CD4-positive, alpha-beta memory T cell (primary cell): ENCODE measurements at regions not wholly inside any gene's neighbourhood (a gene's known extent, or its start where the extent isn't known, plus 50 kb on each side); places are given as distances from the start of the nearest gene placed in this dataset.

Experiments
- CTCF ChIA-PET: fragments of 350-600 bp; sonication (Branson Sonifier 250); formaldehyde crosslinking; loops from one replicate; lab custom pipeline; 2021; ENCODE audit warnings: inconsistent platforms; ENCODE audit not compliant: partially characterized antibody; lab: Charles Lee
- POLR2A ChIA-PET: fragments of 350-600 bp; sonication (Branson Sonifier 250); formaldehyde crosslinking; loops from one replicate; lab custom pipeline; 2021; ENCODE audit not compliant: partially characterized antibody; lab: Charles Lee
- DNase-seq, 5 donors: peaks; one replicate each; pipeline versions ENCODE4 v3.0.0 to v3.0.0-alpha.2; 2020 to 2022; ENCODE audit warnings: mixed read lengths in 1 of 5
- H3K27ac ChIP-seq: one replicate; pipeline ENCODE4 v1.7.0; 2013; ENCODE audit warnings: low read depth, low read length
- H3K27me3 ChIP-seq: 2 replicates; pipeline ENCODE4 v1.7.0; 2013; ENCODE audit warnings: mild to moderate bottlenecking, low read length, moderate library complexity; ENCODE audit not compliant: insufficient read depth
- H3K36me3 ChIP-seq: 2 replicates; pipeline ENCODE4 v1.7.0; 2013; ENCODE audit warnings: mild to moderate bottlenecking, low read length, moderate library complexity; ENCODE audit not compliant: insufficient read depth
- H3K4me1 ChIP-seq: 2 replicates; pipeline ENCODE4 v1.7.0; 2013; ENCODE audit warnings: mild to moderate bottlenecking, low read length, moderate library complexity; ENCODE audit not compliant: insufficient read depth
- H3K4me3 ChIP-seq, 2 donors: one replicate each; pipeline ENCODE4 v1.7.0; 2013; ENCODE audit warnings: low read length in 2 of 2, mild to moderate bottlenecking in 1 of 2
- H3K9me3 ChIP-seq, 2 donors: one replicate each; pipeline ENCODE4 v1.7.0; 2013; ENCODE audit warnings: low read length in 2 of 2, control low read depth in 1 of 2; ENCODE audit not compliant: control insufficient read depth in 1 of 2
- H3K27ac Mint-ChIP-seq, 7 donors: one replicate each; pipeline ENCODE4 v1.8.0; 2020 to 2021; ENCODE audit warnings: mixed read lengths in 7 of 7, mild to moderate bottlenecking in 6 of 7, inconsistent platforms in 3 of 7, moderate library complexity in 3 of 7
- H3K27me3 Mint-ChIP-seq, 2 donors: one replicate each; pipeline ENCODE4 v1.8.0; 2020 to 2021; ENCODE audit warnings: mixed read lengths in 2 of 2
- H3K36me3 Mint-ChIP-seq, 2 donors: one replicate each; pipeline ENCODE4 v1.8.0; 2020 to 2021; ENCODE audit warnings: mixed read lengths in 2 of 2, inconsistent platforms in 1 of 2, mild to moderate bottlenecking in 1 of 2
- H3K4me1 Mint-ChIP-seq, 4 donors: one replicate each; pipeline ENCODE4 v1.8.0; 2020 to 2021; ENCODE audit warnings: mixed read lengths in 4 of 4, mild to moderate bottlenecking in 1 of 4
- H3K4me3 Mint-ChIP-seq, 8 donors: one replicate each; pipeline ENCODE4 v1.8.0; 2020 to 2021; ENCODE audit warnings: mixed read lengths in 8 of 8, mild to moderate bottlenecking in 7 of 8, moderate library complexity in 6 of 8, inconsistent platforms in 3 of 8
- H3K9me3 Mint-ChIP-seq, 8 donors: one replicate each; pipeline ENCODE4 v1.8.0; 2020 to 2021; ENCODE audit warnings: mixed read lengths in 8 of 8, mild to moderate bottlenecking in 5 of 8, inconsistent platforms in 3 of 8, moderate library complexity in 1 of 8
- intact Hi-C: fragments of 100-400 bp; cut with micrococcal nuclease; formaldehyde crosslinking; loops from one replicate; pipeline ENCODE4 v1.15.1; 2023

GRCh38 chr10:131848296-131848695 lies 52.5 kb upstream of the PPP2R2D start:
- Mint-ChIP-seq H3K27me3 (no peaks in the 10 kb centered on the region), H3K27ac (no peak overlapping the region), H3K36me3 (no peaks in the 10 kb centered on the region), H3K4me1 (no peaks in the 10 kb centered on the region), H3K9me3 (no peaks in the 10 kb centered on the region), H3K4me3 (no peak overlapping the region)
- Histone ChIP-seq H3K4me3 (no peak overlapping the region), H3K36me3 (no peaks in the 10 kb centered on the region), H3K27me3 (no peaks in the 10 kb centered on the region), H3K4me1 (no peaks in the 10 kb centered on the region), H3K9me3 (no peaks in the 10 kb centered on the region), H3K27ac (no peak overlapping the region)
- POLR2A ChIA-PET = no interaction called here
- intact Hi-C loops = no loop called here
- CTCF ChIA-PET = no interaction called here
- DNase-seq = no peak

- H3K36me3 Mint-ChIP-seq = no peaks in the 10 kb centered on the region
- no peaks in the 10 kb centered on the region for H3K4me1 Mint-ChIP-seq
- no peaks in the 10 kb centered on the region for H3K9me3 Mint-ChIP-seq
- ChIA-PET POLR2A (no interaction called here), CTCF (no interaction called here)
- peaks cover 0 to 2% of the 10 kb centered on the region in 2 donors for H3K27me3 Mint-ChIP-seq
- intact Hi-C loops = no loop called here
- Histone ChIP-seq H3K4me1 (no peaks in the 10 kb centered on the region), H3K36me3 (no peaks in the 10 kb centered on the region), H3K4me3 (no peak overlapping the region), H3K27me3 (no peaks in the 10 kb centered on the region), H3K9me3 (no peaks in the 10 kb centered on the region), H3K27ac (no peak overlapping the region)
- H3K27ac Mint-ChIP-seq = no peak overlapping the region
- H3K4me3 Mint-ChIP-seq = no peak overlapping the region
- DNase-seq = no peak
Measured at GRCh38 chr10:131848741-131849590, 51.8 kb upstream of the PPP2R2D start.

GRCh38 chr10:131849591-131850382 lies 51.0 kb upstream of the PPP2R2D start:
- Mint-ChIP-seq H3K36me3 (no peaks in the 10 kb centered on the region), H3K27ac (no peak overlapping the region)
- DNase-seq = no peak

GRCh38 chr10:131850383-131850870 lies 50.4 kb upstream of the PPP2R2D start:
- Histone ChIP-seq H3K4me3 (no peak overlapping the region), H3K27me3 (peaks cover 2% of the 10 kb centered on the region), H3K9me3 (no peaks in the 10 kb centered on the region), H3K4me1 (no peaks in the 10 kb centered on the region), H3K27ac (no peak overlapping the region), H3K36me3 (no peaks in the 10 kb centered on the region)
- POLR2A ChIA-PET = no interaction called here
- H3K4me1 Mint-ChIP-seq = no peaks in the 10 kb centered on the region
- H3K36me3 Mint-ChIP-seq = no peaks in the 10 kb centered on the region
- intact Hi-C loops = no loop called here
- DNase-seq = no peak
- no peaks in the 10 kb centered on the region for H3K9me3 Mint-ChIP-seq
- no peak overlapping the region for H3K27ac Mint-ChIP-seq
- peaks cover 2 to 3% of the 10 kb centered on the region in 2 donors for H3K27me3 Mint-ChIP-seq
- H3K4me3 Mint-ChIP-seq = no peak overlapping the region
- CTCF ChIA-PET = no interaction called here

More at GRCh38 chr10:131849591-131850382, 51.0 kb upstream of the PPP2R2D start:
- Mint-ChIP-seq H3K4me1 (no peaks in the 10 kb centered on the region), H3K9me3 (no peaks in the 10 kb centered on the region), H3K27me3 (peaks cover 0 to 2% of the 10 kb centered on the region in 2 donors), H3K4me3 (no peak overlapping the region)
- Histone ChIP-seq H3K36me3 (no peaks in the 10 kb centered on the region), H3K27ac (no peak overlapping the region), H3K4me3 (no peak overlapping the region), H3K27me3 (no peaks in the 10 kb centered on the region), H3K4me1 (no peaks in the 10 kb centered on the region), H3K9me3 (no peaks in the 10 kb centered on the region)
- intact Hi-C loops = no loop called here
- CTCF ChIA-PET = no interaction called here
- POLR2A ChIA-PET = no interaction called here
